Caco-2 (cell line): ENCODE measurements at regions not wholly inside any gene's neighbourhood (a gene's known extent, or its start where the extent isn't known, plus 50 kb on each side); places are given as distances from the start of the nearest gene placed in this dataset.

Experiments used
- BruUV-seq: library from RNA; stranded (reverse); fragments of 400-500 nt; replicated peaks from 2 replicates; lab custom pipeline; 2021; lab: Mats Ljungman, UMichigan
- CTCF ChIA-PET: fragments of 300-600 bp; sonication (Branson Sonifier 250); formaldehyde crosslinking; loops from one replicate; lab custom pipeline; 2022; ENCODE audit warnings: antibody characterized with exemption; lab: Charles Lee
- POLR2A ChIA-PET: fragments of 300-600 bp; sonication (Branson Sonifier 250); formaldehyde crosslinking; loops from one replicate; lab custom pipeline; 2022; ENCODE audit warnings: antibody characterized with exemption; lab: Charles Lee
- DNase-seq, 2 experiments: peaks; one replicate each; pipeline versions ENCODE4 v3.0.0 to v3.0.0-alpha.2; 2020 to 2022
- H3K27me3 ChIP-seq: replicated peaks from 2 replicates; pipeline ENCODE4 v1.6.0; 2011; ENCODE audit warnings: low read length; ENCODE audit not compliant: control insufficient read depth, insufficient read depth
- H3K36me3 ChIP-seq: 2 replicates; pipeline ENCODE4 v1.5.1; 2011; ENCODE audit warnings: low read length; ENCODE audit not compliant: control insufficient read depth, insufficient read depth
- H3K4me1 ChIP-seq: fragments of 250-450 bp; sonication (Bioruptor Pico); 2 replicates; pipeline ENCODE4 v1.5.1; 2020; ENCODE audit warnings: mild to moderate bottlenecking
- H3K4me3 ChIP-seq: 2 replicates; pipeline ENCODE4 v1.5.1; 2011; ENCODE audit warnings: low read depth, mild to moderate bottlenecking, control low read depth, low read length
- H3K9me3 ChIP-seq: fragments of 250-450 bp; sonication (Bioruptor Pico); 2 replicates; pipeline ENCODE4 v1.5.1; 2020; ENCODE audit warnings: mild to moderate bottlenecking, moderate library complexity
- H3K27ac Mint-ChIP-seq: one replicate; pipeline ENCODE4 v1.8.0; 2022; ENCODE audit warnings: mixed read lengths; ENCODE audit not compliant: unreplicated experiment
- H3K27me3 Mint-ChIP-seq: one replicate; pipeline ENCODE4 v1.8.0; 2022; ENCODE audit warnings: mixed read lengths; ENCODE audit not compliant: insufficient read depth, unreplicated experiment
- H3K36me3 Mint-ChIP-seq: one replicate; pipeline ENCODE4 v1.8.0; 2022; ENCODE audit warnings: mild to moderate bottlenecking, mixed read lengths; ENCODE audit not compliant: insufficient read depth, unreplicated experiment
- H3K4me1 Mint-ChIP-seq: one replicate; pipeline ENCODE4 v1.8.0; 2022; ENCODE audit warnings: low read depth, mixed read lengths; ENCODE audit not compliant: unreplicated experiment
- H3K4me3 Mint-ChIP-seq: one replicate; pipeline ENCODE4 v1.8.0; 2022; ENCODE audit warnings: mild to moderate bottlenecking, moderate library complexity, mixed read lengths; ENCODE audit not compliant: unreplicated experiment
- H3K9me3 Mint-ChIP-seq: one replicate; pipeline ENCODE4 v1.8.0; 2022; ENCODE audit warnings: mixed read lengths; ENCODE audit not compliant: unreplicated experiment
- intact Hi-C: fragments of 100-400 bp; cut with micrococcal nuclease; formaldehyde crosslinking; loops from one replicate; pipeline ENCODE4 v1.10.0; 2022; ENCODE audit not compliant: unreplicated experiment
- TF ChIP-seq, protein P1 (sequence below), 2 experiments: fragments of 200-600 bp in 1 of 2; IDR thresholded peaks; 1 replicate in 1 of 2; 2 replicates in 1 of 2; pipeline versions ENCODE4 v1.5.1 to v1.8.0; 2011 to 2022; ENCODE audit warnings: antibody characterized with exemption in 1 of 2, control low read depth in 1 of 2, inconsistent platforms in 1 of 2, low read depth in 1 of 2, low read length in 1 of 2, mild to moderate bottlenecking in 1 of 2, moderate library complexity in 1 of 2; ENCODE audit not compliant: insufficient read depth in 1 of 2, severe bottlenecking in 1 of 2, unreplicated experiment in 1 of 2

- intact Hi-C loops: no loop called here
- CTCF ChIA-PET: no interaction called here
- Mint-ChIP-seq H3K4me3 (no peak overlapping the region), H3K27ac (no peak overlapping the region), H3K9me3 (peaks cover 9% of the 10 kb centered on the region), H3K4me1 (no peaks in the 10 kb centered on the region), H3K27me3 (peaks cover 6% of the 10 kb centered on the region), H3K36me3 (no peaks in the 10 kb centered on the region)
- Histone ChIP-seq H3K36me3 (no peaks in the 10 kb centered on the region), H3K27me3 (no peaks in the 10 kb centered on the region), H3K9me3 (no peaks in the 10 kb centered on the region), H3K4me3 (no peak overlapping the region), H3K4me1 (no peaks in the 10 kb centered on the region)
- TF ChIP-seq, protein P1, sequence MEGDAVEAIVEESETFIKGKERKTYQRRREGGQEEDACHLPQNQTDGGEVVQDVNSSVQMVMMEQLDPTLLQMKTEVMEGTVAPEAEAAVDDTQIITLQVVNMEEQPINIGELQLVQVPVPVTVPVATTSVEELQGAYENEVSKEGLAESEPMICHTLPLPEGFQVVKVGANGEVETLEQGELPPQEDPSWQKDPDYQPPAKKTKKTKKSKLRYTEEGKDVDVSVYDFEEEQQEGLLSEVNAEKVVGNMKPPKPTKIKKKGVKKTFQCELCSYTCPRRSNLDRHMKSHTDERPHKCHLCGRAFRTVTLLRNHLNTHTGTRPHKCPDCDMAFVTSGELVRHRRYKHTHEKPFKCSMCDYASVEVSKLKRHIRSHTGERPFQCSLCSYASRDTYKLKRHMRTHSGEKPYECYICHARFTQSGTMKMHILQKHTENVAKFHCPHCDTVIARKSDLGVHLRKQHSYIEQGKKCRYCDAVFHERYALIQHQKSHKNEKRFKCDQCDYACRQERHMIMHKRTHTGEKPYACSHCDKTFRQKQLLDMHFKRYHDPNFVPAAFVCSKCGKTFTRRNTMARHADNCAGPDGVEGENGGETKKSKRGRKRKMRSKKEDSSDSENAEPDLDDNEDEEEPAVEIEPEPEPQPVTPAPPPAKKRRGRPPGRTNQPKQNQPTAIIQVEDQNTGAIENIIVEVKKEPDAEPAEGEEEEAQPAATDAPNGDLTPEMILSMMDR (IDR thresholded peaks at IDR 0.05; ENCODE audit: insufficient read depth in 1 of 2, low read depth in 1 of 2, low read length in 1 of 2, severe bottlenecking in 1 of 2, unreplicated experiment in 1 of 2): no peak
- POLR2A ChIA-PET: no interaction called here
- no TSS peak for BruUV-seq
- no peak for DNase-seq
Measured at GRCh38 chr12:38538319-38538718, 221.7 kb downstream of the ALG10B start.

DNA sequence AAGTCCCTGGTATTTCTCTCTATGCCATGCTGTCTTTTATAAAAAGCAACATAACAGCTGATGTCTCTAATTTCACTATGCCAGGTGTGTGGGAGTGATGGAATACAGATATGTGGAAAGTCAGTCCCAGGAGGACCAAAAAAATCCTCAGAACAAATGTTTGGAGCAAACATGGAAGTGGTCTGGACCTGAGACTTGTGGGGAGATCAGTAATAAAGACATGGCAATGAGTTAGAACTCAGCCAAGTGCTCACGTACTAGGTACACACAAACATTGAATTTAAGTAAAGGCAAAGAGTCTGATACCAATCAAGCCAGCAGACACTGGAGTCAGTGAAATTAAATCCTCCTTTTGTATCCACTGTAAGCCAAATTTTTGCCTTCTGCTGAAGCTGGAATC, 223.6 kb downstream of the ALG10B start:
- Mint-ChIP-seq H3K9me3 (peaks cover 9% of the 10 kb centered on the region), H3K27ac (no peak overlapping the region), H3K36me3 (no peaks in the 10 kb centered on the region), H3K4me1 (no peaks in the 10 kb centered on the region), H3K4me3 (no peak overlapping the region), H3K27me3 (peaks cover 6% of the 10 kb centered on the region)
- TF ChIP-seq, protein P1 (IDR thresholded peaks at IDR 0.05; ENCODE audit: insufficient read depth in 1 of 2, low read depth in 1 of 2, low read length in 1 of 2, severe bottlenecking in 1 of 2, unreplicated experiment in 1 of 2): no peak
- Histone ChIP-seq H3K27me3 (no peaks in the 10 kb centered on the region), H3K36me3 (no peaks in the 10 kb centered on the region), H3K9me3 (no peaks in the 10 kb centered on the region; the same call in 1 of the 2 replicates), H3K4me3 (no peak overlapping the region), H3K4me1 (no peaks in the 10 kb centered on the region)
- CTCF ChIA-PET: no interaction called here
- no peak for DNase-seq
- intact Hi-C loops: no loop called here
- POLR2A ChIA-PET: interaction anchor here (0.7 kb wide), 1 partner anchor 366 kb away, joined by 3 read pairs; no protein-coding TSS in a partner anchor
- BruUV-seq: no TSS peak

GRCh38 chr12:38541849-38542248, 225.3 kb downstream of the ALG10B start:
- ChIA-PET CTCF (no interaction called here), POLR2A (no interaction called here)
- Mint-ChIP-seq H3K9me3 (peaks cover 10% of the 10 kb centered on the region), H3K4me1 (no peaks in the 10 kb centered on the region), H3K4me3 (no peak overlapping the region), H3K27ac (no peak overlapping the region), H3K27me3 (peaks cover 6% of the 10 kb centered on the region), H3K36me3 (no peaks in the 10 kb centered on the region)
- no TSS peak for BruUV-seq
- Histone ChIP-seq H3K36me3 (no peaks in the 10 kb centered on the region), H3K4me3 (no peak overlapping the region), H3K4me1 (no peaks in the 10 kb centered on the region), H3K9me3 (no peaks in the 10 kb centered on the region; the same call in 1 of the 2 replicates), H3K27me3 (no peaks in the 10 kb centered on the region)
- TF ChIP-seq, protein P1 (IDR thresholded peaks at IDR 0.05; ENCODE audit: insufficient read depth in 1 of 2, low read depth in 1 of 2, low read length in 1 of 2, severe bottlenecking in 1 of 2, unreplicated experiment in 1 of 2): no peak
- DNase-seq: no peak
- intact Hi-C loops: no loop called here
